Urinary bladder (tissue), 3 donors: ENCODE measurements at regions not wholly inside any gene's neighbourhood (a gene's known extent, or its start where the extent isn't known, plus 50 kb on each side); places are given as distances from the start of the nearest gene placed in this dataset.

ENCODE experiments used
- DNase-seq: peaks from one replicate; pipeline ENCODE4 v3.0.0-alpha.2; 2015; ENCODE audit errors: extremely low spot score
- H3K27ac ChIP-seq: one replicate; pipeline ENCODE4 v1.5.1; 2013; ENCODE audit warnings: low read depth, mild to moderate bottlenecking, moderate library complexity
- H3K36me3 ChIP-seq: one replicate; pipeline ENCODE4 v1.6.1; 2013; ENCODE audit warnings: mild to moderate bottlenecking, moderate library complexity; ENCODE audit not compliant: insufficient read depth
- H3K4me1 ChIP-seq: one replicate; pipeline ENCODE4 v1.6.1; 2013; ENCODE audit warnings: mild to moderate bottlenecking, moderate library complexity; ENCODE audit not compliant: insufficient read depth
- H3K4me3 ChIP-seq: one replicate; pipeline ENCODE4 v1.5.1; 2013; ENCODE audit warnings: low read depth, low read length
- WGBS: extraction: QIAGEN DNeasy Blood & Tissue Kit; methylation state at CpG from one replicate; pipeline ENCODE4 v1.1.7; 2013; 5-methylcytosine and 5-hydroxymethylcytosine counted together
- donor health status: healthy with polysubstance abuse.
- donor health status: healthy.

GRCh38 chr5:124670722-124671184 is 75.7 kb downstream of the ZNF608 start:
- WGBS: 59% methylated on average over 3 of the region's 3 CpGs
- no peaks in the 10 kb centered on the region for H3K36me3 ChIP-seq

DNA sequence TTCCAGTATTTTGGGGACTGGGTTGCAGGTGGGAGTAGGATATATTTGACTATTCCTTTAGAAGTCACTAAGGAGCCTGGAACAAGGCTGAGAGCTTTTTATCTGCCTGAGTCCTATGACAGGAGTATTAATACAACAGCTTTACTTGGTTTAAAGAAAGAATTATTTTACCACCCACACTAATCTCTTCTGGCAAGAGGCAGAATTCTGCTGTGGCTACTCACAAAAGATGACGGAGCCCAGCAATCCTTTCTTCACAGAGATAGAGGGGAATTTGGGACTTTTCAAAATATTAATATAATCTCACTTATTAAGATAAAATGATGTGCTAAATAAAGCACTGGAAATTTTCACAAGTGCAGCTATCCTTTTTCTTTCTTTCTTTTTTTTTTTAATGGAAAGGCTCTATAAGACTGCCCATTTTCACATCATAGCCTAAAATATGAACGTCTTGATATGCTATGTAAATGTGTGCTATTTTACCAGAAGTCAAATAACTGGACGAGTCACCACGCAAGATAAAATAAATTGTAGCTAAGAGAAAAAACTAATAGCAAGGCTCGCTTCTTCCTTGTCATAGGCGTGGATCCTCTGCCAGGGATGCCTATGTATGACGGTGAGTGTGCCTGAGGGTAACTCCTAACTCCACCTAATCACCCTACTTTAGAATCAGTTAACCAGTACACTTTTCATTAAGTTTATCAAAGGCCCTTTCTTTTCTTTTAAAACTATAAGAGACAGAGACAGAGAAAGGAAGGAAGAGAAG is 76.3 kb downstream of the ZNF608 start:
- WGBS: 58% methylated on average over 7 of the region's 7 CpGs
- Histone ChIP-seq H3K27ac (no peak overlapping the region), H3K4me3 (no peak overlapping the region), H3K4me1 (no peaks in the 10 kb centered on the region), H3K36me3 (no peaks in the 10 kb centered on the region)
- DNase-seq: no peak

More at GRCh38 chr5:124670722-124671184, 75.7 kb downstream of the ZNF608 start:
- Histone ChIP-seq H3K4me3 (no peak overlapping the region), H3K27ac (no peak overlapping the region), H3K4me1 (no peaks in the 10 kb centered on the region)
- no peak for DNase-seq

DNA sequence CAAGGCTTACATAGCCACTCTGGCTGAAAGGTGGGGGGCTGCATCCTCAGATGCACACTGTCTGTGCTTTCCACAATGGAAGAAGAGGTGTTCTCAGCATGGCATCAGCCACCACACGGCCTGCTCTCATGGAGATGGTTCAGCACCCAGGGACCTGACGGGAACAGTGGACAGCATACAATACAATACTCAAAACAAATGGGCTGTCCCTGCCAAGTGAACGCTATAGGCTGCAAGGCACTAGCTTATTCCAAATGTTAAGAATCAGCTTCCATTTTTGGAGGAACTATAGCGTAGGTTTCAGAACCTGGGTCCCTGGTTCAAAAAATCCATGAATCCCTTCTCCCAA is 77.2 kb downstream of the ZNF608 start:
- Histone ChIP-seq H3K36me3 (no peaks in the 10 kb centered on the region), H3K4me3 (no peak overlapping the region), H3K4me1 (no peaks in the 10 kb centered on the region), H3K27ac (no peak overlapping the region)
- no peak for DNase-seq
- 71% methylated on average over 4 of the region's 4 CpGs for WGBS

- no peak overlapping the region for H3K4me3 ChIP-seq
- no peak for DNase-seq
- 89% methylated on average over 7 of the region's 7 CpGs for WGBS
- H3K36me3 ChIP-seq: no peaks in the 10 kb centered on the region
- no peak overlapping the region for H3K27ac ChIP-seq
- no peaks in the 10 kb centered on the region for H3K4me1 ChIP-seq
Measured at GRCh38 chr5:124668353-124669299, 77.8 kb downstream of the ZNF608 start.

GRCh38 chr5:124665625-124666024 is 80.8 kb downstream of the ZNF608 start:
- Histone ChIP-seq H3K4me1 (no peaks in the 10 kb centered on the region), H3K36me3 (no peaks in the 10 kb centered on the region), H3K4me3 (no peak overlapping the region), H3K27ac (no peak overlapping the region)
- DNase-seq: no peak

GRCh38 chr5:124665035-124665434 is 81.4 kb downstream of the ZNF608 start:
- 91% methylated on average over 2 of the region's 2 CpGs for WGBS
- no peak for DNase-seq
- no peak overlapping the region for H3K4me3 ChIP-seq
- H3K27ac ChIP-seq: no peak overlapping the region
- H3K36me3 ChIP-seq: no peaks in the 10 kb centered on the region
- no peaks in the 10 kb centered on the region for H3K4me1 ChIP-seq

- no peaks in the 10 kb centered on the region for H3K36me3 ChIP-seq
- H3K4me3 ChIP-seq: no peak overlapping the region
- no peak for DNase-seq
- no peaks in the 10 kb centered on the region for H3K4me1 ChIP-seq
- no peak overlapping the region for H3K27ac ChIP-seq
- 94% methylated on average over 1 of the region's 1 CpG for WGBS
Measured at GRCh38 chr5:124664287-124664686, 82.2 kb downstream of the ZNF608 start.

DNA sequence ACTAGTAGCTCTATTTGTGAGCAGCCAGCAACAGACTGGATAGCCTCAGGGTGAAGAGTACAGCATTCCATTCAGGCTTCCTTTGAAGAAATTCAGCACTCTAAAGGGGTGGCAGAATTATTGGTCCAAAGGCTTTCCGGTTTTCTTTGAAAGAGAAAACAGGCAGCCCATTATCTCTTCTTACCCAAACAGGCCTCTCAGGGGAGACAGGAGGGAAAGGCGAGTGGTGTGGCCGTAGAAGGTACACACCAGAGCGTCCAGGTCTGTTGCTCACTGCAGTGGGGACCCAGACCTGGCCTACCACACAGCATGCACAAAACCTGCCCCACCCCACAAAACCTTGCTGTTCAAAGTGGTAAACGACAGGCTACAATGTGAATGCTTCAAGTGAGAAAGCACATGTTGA is 83.3 kb downstream of the ZNF608 start:
- 92% methylated on average over 5 of the region's 5 CpGs for WGBS
- Histone ChIP-seq H3K4me3 (no peak overlapping the region), H3K4me1 (no peaks in the 10 kb centered on the region), H3K36me3 (no peaks in the 10 kb centered on the region), H3K27ac (no peak overlapping the region)
- no peak for DNase-seq

DNA sequence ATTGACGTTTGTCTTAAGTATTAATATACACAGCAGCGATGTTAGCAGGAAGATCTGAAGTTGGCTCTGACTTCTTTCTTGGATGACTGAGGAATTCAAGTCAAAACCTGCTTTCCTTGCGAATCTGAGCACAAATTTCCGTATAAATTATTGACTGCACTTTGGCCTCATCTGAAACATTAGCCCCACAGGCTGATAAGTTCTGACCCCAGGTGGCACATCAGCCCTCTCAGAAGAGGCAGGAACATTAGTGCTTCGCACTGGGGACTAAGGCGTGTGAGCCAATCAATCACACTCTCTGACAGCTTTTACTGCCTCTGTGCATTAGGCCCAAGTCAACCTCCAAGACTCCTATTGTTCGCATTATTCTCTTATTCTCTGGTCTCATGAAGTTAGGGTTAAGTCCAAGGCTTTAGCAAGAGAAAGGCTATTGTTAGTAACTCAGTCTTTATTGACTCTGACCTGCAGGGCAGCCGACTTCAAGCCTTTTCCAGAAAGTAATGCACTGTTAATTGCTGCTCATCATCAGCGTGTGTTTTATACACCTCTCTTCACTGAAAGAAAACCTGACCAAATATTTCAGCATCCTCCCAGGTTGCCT is 84.2 kb downstream of the ZNF608 start:
- DNase-seq: no peak
- no peak overlapping the region for H3K27ac ChIP-seq
- 82% methylated on average over 9 of the region's 9 CpGs for WGBS
- H3K4me1 ChIP-seq: no peaks in the 10 kb centered on the region
- no peaks in the 10 kb centered on the region for H3K36me3 ChIP-seq
- no peak overlapping the region for H3K4me3 ChIP-seq

GRCh38 chr5:124661317-124662141 is 84.9 kb downstream of the ZNF608 start:
- whole genome bisulfite sequencing: 64% methylated on average over 7 of the region's 7 CpGs
- no peaks in the 10 kb centered on the region for H3K36me3 ChIP-seq
- H3K4me1 ChIP-seq: no peaks in the 10 kb centered on the region
- DNase-seq: no peak
- H3K27ac ChIP-seq: no peak overlapping the region
- H3K4me3 ChIP-seq: no peak overlapping the region

DNA sequence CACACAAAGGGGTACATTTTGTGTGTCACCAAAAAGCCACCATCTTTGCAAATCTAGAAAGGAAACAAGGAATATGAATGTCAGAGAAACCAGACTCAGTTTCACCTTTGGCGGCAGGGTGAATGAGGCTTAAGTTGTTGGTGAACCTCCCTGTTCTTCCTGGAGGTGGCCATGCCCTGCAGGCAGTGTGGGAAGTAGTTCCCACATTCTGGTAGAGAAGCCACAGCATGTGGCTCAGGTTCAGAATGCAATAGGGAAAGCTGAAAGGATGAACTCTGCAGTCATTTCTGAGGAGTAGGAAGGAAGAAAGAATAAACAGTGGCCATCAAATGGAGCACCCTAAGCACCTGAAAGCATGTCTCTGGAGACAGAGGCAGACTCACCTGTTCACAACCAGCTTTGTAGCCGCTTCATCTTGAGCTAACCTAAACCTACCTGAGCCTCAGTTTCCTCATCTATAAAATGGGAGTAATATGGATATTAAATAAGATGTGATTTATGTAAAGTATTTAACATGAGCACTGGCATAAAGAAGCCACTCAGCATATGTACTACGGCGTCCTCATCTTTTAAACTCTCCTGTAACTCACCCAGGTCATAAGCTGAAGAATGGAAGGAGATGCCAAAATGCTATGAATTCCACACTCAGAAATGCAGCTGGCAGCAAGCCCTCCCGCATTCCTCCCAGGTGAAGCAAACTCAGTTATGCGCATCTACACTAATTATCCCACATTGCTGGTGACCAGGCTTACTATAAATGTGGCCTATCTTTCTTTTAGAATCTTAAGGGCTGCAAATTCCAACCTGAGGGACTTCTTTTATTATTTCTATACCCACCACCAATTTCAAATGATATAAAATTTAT is 86.0 kb downstream of the ZNF608 start:
- no peaks in the 10 kb centered on the region for H3K4me1 ChIP-seq
- H3K4me3 ChIP-seq: no peak overlapping the region
- no peak overlapping the region for H3K27ac ChIP-seq
- WGBS: 97% methylated on average over 6 of the region's 6 CpGs
- no peak for DNase-seq
- no peaks in the 10 kb centered on the region for H3K36me3 ChIP-seq

GRCh38 chr5:124659798-124660197 is 86.6 kb downstream of the ZNF608 start:
- Histone ChIP-seq H3K27ac (no peak overlapping the region), H3K4me1 (no peaks in the 10 kb centered on the region), H3K4me3 (no peak overlapping the region), H3K36me3 (no peaks in the 10 kb centered on the region)
- DNase-seq: no peak
- 83% methylated on average over 4 of the region's 4 CpGs for WGBS
